CD4-positive, CD25-positive, alpha-beta regulatory T cell (primary cell): ENCODE measurements at regions not wholly inside any gene's neighbourhood (a gene's known extent, or its start where the extent isn't known, plus 50 kb on each side); places are given as distances from the start of the nearest gene placed in this dataset.

ENCODE experiments used
- ATAC-seq, 2 donors: fragments of 150-1000 bp; cut with Tn5 transposase; one replicate each; pipeline ENCODE4 v1.10.0; 2021; ENCODE audit warnings: low read depth in 2 of 2, moderate number of reproducible peaks in 2 of 2, moderate library complexity in 1 of 2
- DNase-seq, 3 donors: peaks; one replicate each; pipeline versions ENCODE4 v3.0.0 to v3.0.0-alpha.2; 2012 to 2022; ENCODE audit warnings: mixed read lengths in 1 of 3
- H3K27ac ChIP-seq: one replicate; pipeline ENCODE4 v1.7.0; 2013; ENCODE audit warnings: mild to moderate bottlenecking, low read length; ENCODE audit not compliant: insufficient read depth, poor library complexity, severe bottlenecking
- H3K27me3 ChIP-seq: one replicate; pipeline ENCODE4 v1.7.0; 2013; ENCODE audit warnings: low read length; ENCODE audit not compliant: control insufficient read depth, insufficient read depth
- H3K36me3 ChIP-seq: one replicate; pipeline ENCODE4 v1.7.0; 2013; ENCODE audit warnings: mild to moderate bottlenecking, low read length, moderate library complexity; ENCODE audit not compliant: control insufficient read depth, insufficient read depth
- H3K4me1 ChIP-seq: 2 replicates; pipeline ENCODE4 v1.7.0; 2013; ENCODE audit warnings: mild to moderate bottlenecking, low read length; ENCODE audit not compliant: insufficient read depth, control insufficient read depth, poor library complexity, severe bottlenecking
- H3K4me3 ChIP-seq: one replicate; pipeline ENCODE4 v1.7.0; 2013; ENCODE audit warnings: low read depth, mild to moderate bottlenecking, low read length, moderate library complexity
- H3K9me3 ChIP-seq, 2 experiments: 1 replicate in 1 of 2; 2 replicates in 1 of 2; pipeline ENCODE4 v1.7.0; 2013; ENCODE audit warnings: low read length in 2 of 2, mild to moderate bottlenecking in 1 of 2, moderate library complexity in 1 of 2; ENCODE audit not compliant: control insufficient read depth in 2 of 2
- H3K27ac Mint-ChIP-seq, 3 donors: one replicate each; pipeline ENCODE4 v1.8.0; 2020 to 2022; ENCODE audit warnings: mild to moderate bottlenecking in 3 of 3, mixed read lengths in 3 of 3, moderate library complexity in 2 of 3
- H3K27me3 Mint-ChIP-seq: one replicate; pipeline ENCODE4 v1.8.0; 2022; ENCODE audit warnings: mild to moderate bottlenecking, mixed read lengths
- H3K36me3 Mint-ChIP-seq: one replicate; pipeline ENCODE4 v1.8.0; 2020; ENCODE audit warnings: mixed read lengths
- H3K4me1 Mint-ChIP-seq, 4 donors: one replicate each; pipeline ENCODE4 v1.8.0; 2020 to 2022; ENCODE audit warnings: mixed read lengths in 4 of 4, mild to moderate bottlenecking in 1 of 4
- H3K4me3 Mint-ChIP-seq, 4 donors: one replicate each; pipeline ENCODE4 v1.8.0; 2020 to 2022; ENCODE audit warnings: mild to moderate bottlenecking in 4 of 4, mixed read lengths in 4 of 4, moderate library complexity in 3 of 4
- H3K9me3 Mint-ChIP-seq, 7 donors: one replicate each; pipeline ENCODE4 v1.8.0; 2020 to 2022; ENCODE audit warnings: mixed read lengths in 7 of 7, mild to moderate bottlenecking in 3 of 7, moderate library complexity in 2 of 7

GRCh38 chr5:99928490-99928889, 606.7 kb upstream of the FAM174A start:
- Histone ChIP-seq H3K4me3 (no peak overlapping the region), H3K9me3 (no peaks in the 10 kb centered on the region), H3K4me1 (no peaks in the 10 kb centered on the region), H3K27me3 (no peaks in the 10 kb centered on the region), H3K27ac (no peak overlapping the region), H3K36me3 (no peaks in the 10 kb centered on the region)
- Mint-ChIP-seq H3K9me3 (peaks cover 0 to 3% (median 0%) of the 10 kb centered on the region in 7 donors), H3K27me3 (no peaks in the 10 kb centered on the region), H3K36me3 (no peaks in the 10 kb centered on the region), H3K4me1 (no peaks in the 10 kb centered on the region), H3K27ac (no peak overlapping the region), H3K4me3 (no peak overlapping the region)
- ATAC-seq (no peak), DNase-seq (no peak)

- DNase-seq: no peak
- Histone ChIP-seq H3K27ac (no peak overlapping the region), H3K4me3 (no peak overlapping the region), H3K27me3 (no peaks in the 10 kb centered on the region), H3K36me3 (no peaks in the 10 kb centered on the region), H3K9me3 (no peaks in the 10 kb centered on the region), H3K4me1 (no peaks in the 10 kb centered on the region)
- Mint-ChIP-seq H3K36me3 (no peaks in the 10 kb centered on the region), H3K27me3 (no peaks in the 10 kb centered on the region), H3K27ac (no peak overlapping the region), H3K4me3 (no peak overlapping the region), H3K4me1 (no peaks in the 10 kb centered on the region), H3K9me3 (peaks cover 0 to 3% (median 0%) of the 10 kb centered on the region in 7 donors)
- ATAC-seq: no peak
These were observed 608.7 kb upstream of the FAM174A start for GRCh38 chr5:99926463-99926862.

DNA sequence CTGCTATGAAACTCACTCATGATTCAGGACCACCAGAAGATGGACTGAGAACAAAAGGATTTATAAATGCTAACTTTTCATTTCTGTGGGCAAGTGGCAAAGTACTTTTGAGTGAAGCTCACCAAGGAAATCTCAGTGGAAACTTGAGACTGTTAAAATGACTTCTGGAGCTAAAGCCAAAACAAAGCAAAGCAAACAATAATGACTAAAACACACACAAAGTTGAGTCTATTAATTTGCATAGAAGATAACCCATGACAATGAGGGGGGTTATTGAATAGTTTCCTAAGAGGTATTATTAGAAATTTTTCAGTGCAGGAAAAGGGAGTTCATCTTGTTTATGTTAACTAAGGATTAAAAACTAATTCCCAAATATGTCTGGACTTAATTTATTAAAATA, 612.8 kb upstream of the FAM174A start:
- Mint-ChIP-seq H3K36me3 (no peaks in the 10 kb centered on the region), H3K4me1 (no peaks in the 10 kb centered on the region), H3K27ac (no peak overlapping the region), H3K4me3 (no peak overlapping the region), H3K27me3 (no peaks in the 10 kb centered on the region), H3K9me3 (peaks cover 0 to 1% (median 0%) of the 10 kb centered on the region in 7 donors)
- ATAC-seq (no peak), DNase-seq (no peak)
- Histone ChIP-seq H3K27me3 (no peaks in the 10 kb centered on the region), H3K27ac (no peak overlapping the region), H3K4me3 (no peak overlapping the region), H3K9me3 (no peaks in the 10 kb centered on the region), H3K4me1 (no peaks in the 10 kb centered on the region), H3K36me3 (no peaks in the 10 kb centered on the region)

GRCh38 chr5:99911971-99912370, 623.2 kb upstream of the FAM174A start:
- Mint-ChIP-seq H3K4me1 (no peaks in the 10 kb centered on the region), H3K9me3 (peaks cover 0 to 8% (median 2%) of the 10 kb centered on the region in 7 donors), H3K36me3 (no peaks in the 10 kb centered on the region), H3K4me3 (no peak overlapping the region), H3K27ac (no peak overlapping the region), H3K27me3 (no peaks in the 10 kb centered on the region)
- no peaks in the 10 kb centered on the region for H3K36me3 ChIP-seq
- ATAC-seq (no peak), DNase-seq (no peak)
- H3K4me3 ChIP-seq: no peak overlapping the region
- H3K27ac ChIP-seq: no peak overlapping the region
- no peaks in the 10 kb centered on the region for H3K27me3 ChIP-seq
- no peaks in the 10 kb centered on the region for H3K4me1 ChIP-seq
- H3K9me3 ChIP-seq: no peaks in the 10 kb centered on the region

GRCh38 chr5:99906776-99907175, 628.4 kb upstream of the FAM174A start:
- H3K36me3 Mint-ChIP-seq: no peaks in the 10 kb centered on the region
- DNase-seq: no peak
- H3K9me3 Mint-ChIP-seq: peaks cover 0 to 9% (median 6%) of the 10 kb centered on the region in 7 donors
- Histone ChIP-seq H3K4me1 (no peaks in the 10 kb centered on the region), H3K9me3 (no peaks in the 10 kb centered on the region), H3K27me3 (no peaks in the 10 kb centered on the region), H3K36me3 (no peaks in the 10 kb centered on the region), H3K27ac (no peak overlapping the region), H3K4me3 (no peak overlapping the region)
- H3K4me1 Mint-ChIP-seq: no peaks in the 10 kb centered on the region
- ATAC-seq: no peak
- H3K27ac Mint-ChIP-seq: no peak overlapping the region
- no peaks in the 10 kb centered on the region for H3K27me3 Mint-ChIP-seq
- H3K4me3 Mint-ChIP-seq: no peak overlapping the region

DNA sequence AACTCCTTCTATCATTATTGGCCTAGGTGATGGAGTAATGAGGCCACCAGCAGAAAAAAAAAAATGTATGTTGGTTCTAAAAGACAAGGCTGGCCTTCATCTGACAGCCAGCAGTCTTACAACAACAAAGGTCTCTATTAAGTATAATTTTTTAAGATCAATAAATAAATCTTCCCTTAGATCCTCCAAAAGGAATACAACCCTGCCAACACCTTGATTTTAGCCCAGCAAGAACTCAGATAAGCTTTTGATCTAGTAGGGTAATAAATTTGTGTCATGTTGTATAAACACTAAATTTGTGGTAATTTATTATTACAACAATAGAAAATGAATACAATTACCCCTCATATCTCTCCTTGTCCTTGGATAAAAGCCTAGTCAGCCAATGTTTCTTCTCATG, 633.2 kb upstream of the FAM174A start:
- Histone ChIP-seq H3K27ac (no peak overlapping the region), H3K4me3 (no peak overlapping the region), H3K36me3 (no peaks in the 10 kb centered on the region), H3K4me1 (no peaks in the 10 kb centered on the region), H3K9me3 (no peaks in the 10 kb centered on the region), H3K27me3 (no peaks in the 10 kb centered on the region)
- DNase-seq (no peak), ATAC-seq (no peak)
- H3K36me3 Mint-ChIP-seq: no peaks in the 10 kb centered on the region
- H3K27me3 Mint-ChIP-seq: no peaks in the 10 kb centered on the region
- peaks cover 0 to 6% (median 3%) of the 10 kb centered on the region in 7 donors for H3K9me3 Mint-ChIP-seq
- H3K4me3 Mint-ChIP-seq: no peak overlapping the region
- no peak overlapping the region for H3K27ac Mint-ChIP-seq
- H3K4me1 Mint-ChIP-seq: no peaks in the 10 kb centered on the region

- Mint-ChIP-seq H3K36me3 (no peaks in the 10 kb centered on the region), H3K4me1 (no peaks in the 10 kb centered on the region), H3K27me3 (no peaks in the 10 kb centered on the region), H3K27ac (peak overlapping the region in 1 of 3 donors; percentile 8), H3K4me3 (no peak overlapping the region), H3K9me3 (peaks cover 0 to 6% (median 2%) of the 10 kb centered on the region in 7 donors)
- no peaks in the 10 kb centered on the region for H3K36me3 ChIP-seq
- DNase-seq (no peak), ATAC-seq (no peak)
- H3K9me3 ChIP-seq: no peaks in the 10 kb centered on the region
- H3K27ac ChIP-seq: no peak overlapping the region
- H3K27me3 ChIP-seq: no peaks in the 10 kb centered on the region
- no peaks in the 10 kb centered on the region for H3K4me1 ChIP-seq
- H3K4me3 ChIP-seq: no peak overlapping the region
These were observed 634.8 kb upstream of the FAM174A start for GRCh38 chr5:99900302-99900852.

- Histone ChIP-seq H3K27ac (no peak overlapping the region), H3K9me3 (no peaks in the 10 kb centered on the region), H3K27me3 (no peaks in the 10 kb centered on the region), H3K4me3 (no peak overlapping the region), H3K36me3 (no peaks in the 10 kb centered on the region), H3K4me1 (no peaks in the 10 kb centered on the region)
- DNase-seq (no peak), ATAC-seq (no peak)
- H3K36me3 Mint-ChIP-seq: no peaks in the 10 kb centered on the region
- no peak overlapping the region for H3K4me3 Mint-ChIP-seq
- peaks cover 0 to 11% (median 5%) of the 10 kb centered on the region in 7 donors for H3K9me3 Mint-ChIP-seq
- H3K27ac Mint-ChIP-seq: no peak overlapping the region
- no peaks in the 10 kb centered on the region for H3K4me1 Mint-ChIP-seq
- no peaks in the 10 kb centered on the region for H3K27me3 Mint-ChIP-seq
These were observed 655.2 kb upstream of the FAM174A start for GRCh38 chr5:99879791-99880511.
